ENCODE measurements at regions not wholly inside any gene's neighbourhood (a gene's known extent, or its start where the extent isn't known, plus 50 kb on each side); places are given as distances from the start of the nearest gene placed in this dataset.

GRCh38 chr17:63382136-63382535 is 64.0 kb downstream of the CYB561 start:
- TF ChIP-seq MAX (IDR thresholded peaks at IDR 0.05) = no peak
- no peak for TF ChIP-seq EP300 (IDR thresholded peaks at IDR 0.05; ENCODE audit: borderline replicate concordance)
- TF ChIP-seq RAD21 (IDR thresholded peaks at IDR 0.05; ENCODE audit: low read depth) = no peak
